Mucosa of descending colon (tissue), 3 donors: ENCODE measurements at regions not wholly inside any gene's neighbourhood (a gene's known extent, or its start where the extent isn't known, plus 50 kb on each side); places are given as distances from the start of the nearest gene placed in this dataset.

ENCODE experiments used
- ATAC-seq: fragments of 200-7000 bp; cut with Tn5 transposase; one replicate; pipeline ENCODE4 v1.9.1; 2020; ENCODE audit warnings: mild to moderate bottlenecking, moderate library complexity
- DNase-seq, 3 donors: peaks; one replicate each; pipeline ENCODE4 v3.0.0-alpha.2; 2020
- H3K36me3 ChIP-seq: fragments of 200-600 bp; one replicate; pipeline ENCODE4 v1.8.0; 2021; ENCODE audit warnings: low read depth, mild to moderate bottlenecking
- H3K4me1 ChIP-seq: fragments of 200-600 bp; one replicate; pipeline ENCODE4 v1.8.0; 2021; ENCODE audit warnings: low read depth, mild to moderate bottlenecking
- H3K4me3 ChIP-seq: fragments of 200-600 bp; one replicate; pipeline ENCODE4 v1.8.0; 2021; ENCODE audit warnings: mild to moderate bottlenecking
- H3K9me3 ChIP-seq: fragments of 200-600 bp; one replicate; pipeline ENCODE4 v1.8.0; 2021; ENCODE audit warnings: mild to moderate bottlenecking
- intact Hi-C, 2 donors: fragments of 100-400 bp; cut with DNase I in 1 of 2; cut with micrococcal nuclease in 1 of 2; formaldehyde crosslinking; loops; one replicate each; pipeline versions ENCODE4 v1.11.0 to v1.11.1; 2022; cut with DNase I, micrococcal nuclease
- TF ChIP-seq, protein P1 (sequence below): fragments of 200-600 bp; IDR thresholded peaks from one replicate; pipeline ENCODE4 v1.8.0; 2022; ENCODE audit warnings: antibody characterized with exemption, mild to moderate bottlenecking
- donor health status: DM: no; HTN: no; CAD: no; lungs with moderate emphysema.
- donor health status: DM: no; HTN: no; CAD: no.
- donor health status: DM: no; HTN: yes; CAD: no.

DNA sequence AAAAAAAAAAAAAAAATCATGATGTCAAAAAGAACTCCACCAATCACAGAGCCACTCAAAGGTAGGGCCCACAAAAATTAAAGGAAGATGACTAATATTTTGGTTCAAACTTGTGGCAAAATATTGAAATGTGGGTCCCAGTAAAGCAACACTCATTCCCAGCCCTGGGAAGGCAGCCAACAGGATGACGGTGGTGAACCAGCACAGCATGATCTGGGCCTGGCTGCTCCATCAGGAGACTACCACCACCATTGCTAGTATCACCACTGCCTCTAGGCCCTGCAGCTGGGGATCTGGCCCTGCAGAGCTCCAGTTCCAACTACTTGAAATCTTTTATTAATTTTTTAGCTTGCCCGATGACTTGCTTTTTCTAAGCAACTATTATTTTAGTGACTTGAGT, 206.8 kb upstream of the ITGA1 start:
- intact Hi-C loops, result no loop called here
- no peaks in the 10 kb centered on the region for H3K9me3 ChIP-seq
- no peaks in the 10 kb centered on the region for H3K36me3 ChIP-seq
- no peak for ATAC-seq
- DNase-seq, result no peak
- H3K4me1 ChIP-seq, result no peaks in the 10 kb centered on the region
- TF ChIP-seq, protein P1, sequence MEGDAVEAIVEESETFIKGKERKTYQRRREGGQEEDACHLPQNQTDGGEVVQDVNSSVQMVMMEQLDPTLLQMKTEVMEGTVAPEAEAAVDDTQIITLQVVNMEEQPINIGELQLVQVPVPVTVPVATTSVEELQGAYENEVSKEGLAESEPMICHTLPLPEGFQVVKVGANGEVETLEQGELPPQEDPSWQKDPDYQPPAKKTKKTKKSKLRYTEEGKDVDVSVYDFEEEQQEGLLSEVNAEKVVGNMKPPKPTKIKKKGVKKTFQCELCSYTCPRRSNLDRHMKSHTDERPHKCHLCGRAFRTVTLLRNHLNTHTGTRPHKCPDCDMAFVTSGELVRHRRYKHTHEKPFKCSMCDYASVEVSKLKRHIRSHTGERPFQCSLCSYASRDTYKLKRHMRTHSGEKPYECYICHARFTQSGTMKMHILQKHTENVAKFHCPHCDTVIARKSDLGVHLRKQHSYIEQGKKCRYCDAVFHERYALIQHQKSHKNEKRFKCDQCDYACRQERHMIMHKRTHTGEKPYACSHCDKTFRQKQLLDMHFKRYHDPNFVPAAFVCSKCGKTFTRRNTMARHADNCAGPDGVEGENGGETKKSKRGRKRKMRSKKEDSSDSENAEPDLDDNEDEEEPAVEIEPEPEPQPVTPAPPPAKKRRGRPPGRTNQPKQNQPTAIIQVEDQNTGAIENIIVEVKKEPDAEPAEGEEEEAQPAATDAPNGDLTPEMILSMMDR, result no peak
- no peak overlapping the region for H3K4me3 ChIP-seq

DNA sequence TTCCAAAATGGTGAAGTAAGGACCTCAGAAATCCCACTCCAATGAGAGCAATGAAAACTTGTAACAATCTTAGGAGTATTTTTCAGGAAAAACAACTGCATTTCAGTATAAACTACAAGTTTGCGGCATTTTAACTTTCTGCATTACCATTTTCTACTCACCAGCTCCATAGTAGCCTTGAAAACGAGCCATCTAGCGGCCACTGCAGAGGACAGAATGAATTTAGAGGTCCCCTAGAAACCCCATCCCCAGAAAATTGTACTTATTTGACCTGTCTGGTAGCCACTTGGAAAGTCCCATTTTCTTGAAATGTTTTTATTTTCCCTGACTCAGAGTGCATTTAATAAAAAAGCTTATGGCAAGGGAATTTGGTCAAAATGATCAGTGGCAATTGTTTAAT, 205.4 kb upstream of the ITGA1 start:
- Histone ChIP-seq H3K9me3 (no peaks in the 10 kb centered on the region), H3K4me3 (no peak overlapping the region), H3K4me1 (no peaks in the 10 kb centered on the region), H3K36me3 (no peaks in the 10 kb centered on the region)
- ATAC-seq (no peak), DNase-seq (no peak)
- intact Hi-C loops, result no loop called here
- TF ChIP-seq, protein P1, result no peak

GRCh38 chr5:52587131-52587530, 200.6 kb upstream of the ITGA1 start:
- Histone ChIP-seq H3K4me3 (no peak overlapping the region), H3K36me3 (no peaks in the 10 kb centered on the region), H3K9me3 (no peaks in the 10 kb centered on the region), H3K4me1 (no peaks in the 10 kb centered on the region)
- intact Hi-C loops, result no loop called here
- DNase-seq (no peak), ATAC-seq (no peak)
- TF ChIP-seq, protein P1, result no peak

GRCh38 chr5:52597625-52598024, 190.1 kb upstream of the ITGA1 start:
- Histone ChIP-seq H3K4me1 (no peaks in the 10 kb centered on the region), H3K4me3 (no peak overlapping the region), H3K36me3 (no peaks in the 10 kb centered on the region), H3K9me3 (no peaks in the 10 kb centered on the region)
- DNase-seq (no peak), ATAC-seq (no peak)
- TF ChIP-seq, protein P1, result no peak
- intact Hi-C loops, result no loop called here

- intact Hi-C loops, result no loop called here
- H3K4me1 ChIP-seq, result no peaks in the 10 kb centered on the region
- ATAC-seq (peak; percentile 12), DNase-seq (no peak)
- H3K4me3 ChIP-seq, result no peak overlapping the region
- no peaks in the 10 kb centered on the region for H3K9me3 ChIP-seq
- no peaks in the 10 kb centered on the region for H3K36me3 ChIP-seq
- TF ChIP-seq, protein P1, result no peak
Measured at GRCh38 chr5:52598968-52599367, 188.7 kb upstream of the ITGA1 start.
